ENCODE measurements at regions not wholly inside any gene's neighbourhood (a gene's known extent, or its start where the extent isn't known, plus 50 kb on each side); places are given as distances from the start of the nearest gene placed in this dataset.
A peak's percentile ranks its signal among the peaks of the same experiment; 100 is the strongest.

DNA sequence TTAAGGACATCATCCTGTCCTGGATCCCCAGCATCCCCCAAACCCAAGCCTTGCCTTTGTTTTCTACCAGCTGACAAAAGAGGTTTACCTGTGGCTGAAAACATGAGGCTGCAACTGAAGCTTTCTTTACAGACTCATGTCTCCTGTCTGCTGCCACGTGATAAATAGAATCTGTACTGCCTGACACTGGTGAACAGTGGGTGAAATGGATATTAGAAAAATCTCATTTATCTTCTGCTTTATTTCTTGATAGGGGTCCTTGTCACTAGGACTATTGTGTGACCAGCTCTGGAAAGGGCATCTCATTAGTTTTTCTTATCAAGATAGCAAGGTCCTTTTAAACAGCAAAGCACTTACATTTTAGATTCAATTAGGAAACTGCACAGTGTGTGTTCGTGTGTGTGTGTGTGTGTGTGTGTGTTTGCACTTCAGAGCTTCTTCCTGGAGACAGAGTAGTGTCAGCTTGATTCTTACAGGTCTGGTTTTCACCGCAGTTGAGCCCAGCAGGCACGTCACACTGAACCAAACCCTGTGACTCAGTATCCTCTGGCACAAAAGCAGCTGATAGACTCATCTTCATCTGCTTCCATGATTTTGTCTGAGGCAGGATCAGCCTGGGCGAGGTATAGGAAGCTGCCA lies 373.5 kb upstream of the CELF2 start:
- TF ChIP-seq, protein P1, sequence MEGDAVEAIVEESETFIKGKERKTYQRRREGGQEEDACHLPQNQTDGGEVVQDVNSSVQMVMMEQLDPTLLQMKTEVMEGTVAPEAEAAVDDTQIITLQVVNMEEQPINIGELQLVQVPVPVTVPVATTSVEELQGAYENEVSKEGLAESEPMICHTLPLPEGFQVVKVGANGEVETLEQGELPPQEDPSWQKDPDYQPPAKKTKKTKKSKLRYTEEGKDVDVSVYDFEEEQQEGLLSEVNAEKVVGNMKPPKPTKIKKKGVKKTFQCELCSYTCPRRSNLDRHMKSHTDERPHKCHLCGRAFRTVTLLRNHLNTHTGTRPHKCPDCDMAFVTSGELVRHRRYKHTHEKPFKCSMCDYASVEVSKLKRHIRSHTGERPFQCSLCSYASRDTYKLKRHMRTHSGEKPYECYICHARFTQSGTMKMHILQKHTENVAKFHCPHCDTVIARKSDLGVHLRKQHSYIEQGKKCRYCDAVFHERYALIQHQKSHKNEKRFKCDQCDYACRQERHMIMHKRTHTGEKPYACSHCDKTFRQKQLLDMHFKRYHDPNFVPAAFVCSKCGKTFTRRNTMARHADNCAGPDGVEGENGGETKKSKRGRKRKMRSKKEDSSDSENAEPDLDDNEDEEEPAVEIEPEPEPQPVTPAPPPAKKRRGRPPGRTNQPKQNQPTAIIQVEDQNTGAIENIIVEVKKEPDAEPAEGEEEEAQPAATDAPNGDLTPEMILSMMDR (conservative IDR thresholded peaks at IDR 0.05; ENCODE audit: low read depth) = no peak
- POLR2A ChIA-PET (ENCODE audit: low non-redundant PET) = no interaction called here
- CTCF ChIA-PET = no interaction called here
- peak; percentile 5 for DNase-seq (ENCODE audit: low spot score)
- H3K27ac ChIP-seq = no peak overlapping the region

DNA sequence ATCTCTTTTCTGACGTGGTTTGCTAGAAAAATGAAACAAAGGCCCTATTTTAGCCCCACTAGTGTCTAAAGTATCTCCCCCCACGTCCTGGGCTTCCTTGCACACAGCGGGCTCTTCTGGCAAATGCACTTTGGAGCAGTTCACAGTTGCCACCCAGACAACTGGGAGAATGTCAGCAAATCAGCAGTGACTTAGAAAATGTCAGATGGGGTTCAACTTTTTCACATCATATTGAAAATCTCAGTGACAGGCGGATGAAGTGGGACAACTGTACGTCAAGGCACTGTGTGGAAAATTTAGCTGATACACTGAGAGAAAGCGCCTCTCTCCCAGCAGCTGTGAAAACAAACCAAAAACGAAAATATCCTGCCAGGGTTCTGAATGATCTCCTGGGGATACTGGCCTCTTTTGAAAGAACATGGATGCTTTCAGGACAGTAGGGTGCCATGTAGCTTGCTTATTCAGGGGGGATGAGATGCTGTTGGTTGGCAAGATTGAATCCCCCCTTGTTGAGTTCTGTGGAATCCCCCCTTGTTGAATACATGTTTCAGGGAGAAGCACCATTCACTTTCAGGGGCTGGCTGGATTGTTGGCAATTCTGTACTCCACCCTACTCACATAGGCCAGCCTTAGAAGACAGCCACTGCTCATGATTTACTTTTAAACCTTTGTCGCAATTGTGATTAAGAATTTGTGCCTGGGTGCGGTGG lies 372.8 kb upstream of the CELF2 start:
- DNase-seq (ENCODE audit: low spot score) = no peak
- TF ChIP-seq, protein P1 (conservative IDR thresholded peaks at IDR 0.05; ENCODE audit: low read depth) = no peak
- H3K27ac ChIP-seq = no peak overlapping the region
- POLR2A ChIA-PET (ENCODE audit: low non-redundant PET) = no interaction called here
- CTCF ChIA-PET = no interaction called here

DNA sequence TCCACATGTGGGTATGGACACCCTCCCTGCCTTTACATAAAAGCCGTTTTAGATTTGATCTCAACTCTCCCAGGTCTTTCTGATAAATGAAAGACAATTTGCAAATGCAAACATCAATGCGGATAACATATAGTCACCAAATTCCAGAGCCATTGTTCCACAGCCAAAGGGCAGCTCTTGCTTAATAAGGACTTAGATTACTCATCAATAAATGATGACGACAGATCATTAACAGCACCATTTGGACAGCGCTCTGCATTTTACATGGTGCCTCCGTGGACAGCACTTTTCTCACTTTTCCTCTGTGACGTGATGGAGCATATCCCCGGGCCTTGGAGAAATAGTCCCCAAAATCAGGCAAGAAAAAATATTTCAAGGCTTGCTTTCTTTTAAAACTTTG lies 370.3 kb upstream of the CELF2 start:
- ChIA-PET CTCF (no interaction called here), POLR2A (ENCODE audit: low non-redundant PET) (no interaction called here)
- peak; percentile 15 for DNase-seq (ENCODE audit: low spot score)

DNA sequence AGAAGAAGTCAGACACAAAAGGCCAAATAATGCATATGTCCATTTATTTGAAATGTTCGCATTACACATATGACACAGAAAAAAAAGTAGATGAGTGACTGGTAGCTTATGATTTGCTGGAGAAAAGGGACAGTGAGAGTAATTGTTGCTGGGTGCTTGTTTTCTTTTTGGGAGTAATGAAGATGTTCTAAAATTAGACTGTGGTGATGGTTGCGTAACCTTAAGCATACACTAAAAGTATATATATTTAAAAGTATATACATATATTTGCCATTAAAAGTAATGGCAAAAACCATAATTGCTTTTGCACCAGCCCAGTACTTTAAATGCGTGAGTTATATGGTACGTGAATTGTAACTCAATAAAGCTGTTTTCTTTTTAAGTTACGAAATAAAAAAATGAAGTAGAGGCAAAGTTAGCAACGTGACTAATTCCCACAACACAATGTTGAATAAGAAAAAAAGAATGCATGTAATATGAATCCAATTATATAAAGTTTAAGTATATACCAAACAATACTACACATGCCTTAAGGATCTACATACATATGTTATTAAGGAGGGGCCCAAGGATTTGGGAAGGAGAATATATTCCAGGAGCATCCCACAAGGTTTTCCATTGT lies 360.4 kb upstream of the CELF2 start:
- H3K27ac ChIP-seq = no peak overlapping the region
- POLR2A ChIA-PET (ENCODE audit: low non-redundant PET) = no interaction called here
- CTCF ChIA-PET = no interaction called here
- no peak for DNase-seq (ENCODE audit: low spot score)
- TF ChIP-seq, protein P1 (conservative IDR thresholded peaks at IDR 0.05; ENCODE audit: low read depth) = no peak

More for the DNA sequence above, 370.3 kb upstream of the CELF2 start:
- no peak overlapping the region for H3K27ac ChIP-seq
- TF ChIP-seq, protein P1 (conservative IDR thresholded peaks at IDR 0.05; ENCODE audit: low read depth) = no peak

DNA sequence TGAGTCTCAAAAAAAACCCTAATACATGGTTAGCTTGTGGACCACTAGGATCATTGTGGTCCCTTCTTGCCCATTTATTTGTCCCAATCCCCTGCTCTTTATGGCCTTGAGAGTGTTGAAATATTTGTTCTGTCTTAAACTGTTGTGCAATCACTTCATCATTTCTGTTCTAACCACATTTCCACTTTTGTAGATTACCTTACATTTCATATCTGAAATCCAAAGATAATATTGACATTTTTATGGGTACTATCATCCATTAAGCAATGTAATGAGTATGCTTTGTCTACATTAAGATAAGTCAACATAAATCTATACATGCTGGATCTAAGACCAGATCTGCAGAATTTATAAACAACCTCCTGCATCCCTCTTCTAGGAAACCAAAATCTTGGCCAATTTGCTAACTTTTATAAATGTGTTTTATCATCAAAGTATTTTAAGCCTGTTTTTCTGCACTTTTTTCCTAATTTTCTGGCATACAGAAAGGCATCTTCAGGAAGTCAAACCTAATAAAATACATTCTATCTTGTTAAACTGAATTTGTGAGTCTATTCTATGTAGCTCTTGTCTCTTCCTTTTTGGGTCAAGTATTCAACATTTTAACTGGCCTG lies 359.4 kb upstream of the CELF2 start:
- CTCF ChIA-PET = interaction anchor here (0.7 kb wide), 1 partner anchor 984 kb away, joined by 4 read pairs; no protein-coding TSS in a partner anchor
- POLR2A ChIA-PET (ENCODE audit: low non-redundant PET) = no interaction called here
- H3K27ac ChIP-seq = no peak overlapping the region
- TF ChIP-seq, protein P1 (conservative IDR thresholded peaks at IDR 0.05; ENCODE audit: low read depth) = no peak
- no peak for DNase-seq (ENCODE audit: low spot score)

DNA sequence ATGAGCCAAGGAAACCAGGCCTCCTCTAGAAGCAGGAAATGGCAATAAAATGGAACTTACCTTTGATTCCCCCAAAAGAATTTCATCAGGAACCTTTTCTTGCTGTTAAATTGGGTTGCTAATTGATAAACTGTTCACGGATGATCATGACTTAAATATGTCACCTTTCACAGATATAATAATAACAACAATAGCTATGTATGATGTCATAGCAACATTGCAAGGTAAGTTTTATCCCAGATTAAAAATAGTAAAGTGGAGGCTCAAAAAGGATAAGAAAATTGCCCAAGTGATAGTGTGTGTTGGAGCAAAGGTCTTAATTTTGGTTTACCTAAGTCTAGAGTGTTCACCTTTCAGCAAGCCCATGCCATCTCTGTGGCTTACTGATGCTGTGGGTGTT lies 357.6 kb upstream of the CELF2 start:
- ChIA-PET CTCF (no interaction called here), POLR2A (ENCODE audit: low non-redundant PET) (no interaction called here)
- DNase-seq (ENCODE audit: low spot score) = no peak
- no peak overlapping the region for H3K27ac ChIP-seq
- TF ChIP-seq, protein P1 (conservative IDR thresholded peaks at IDR 0.05; ENCODE audit: low read depth) = no peak

Data from RWPE1 (cell line).